Smooth muscle cell (in vitro differentiated cells): ENCODE measurements at regions not wholly inside any gene's neighbourhood (a gene's known extent, or its start where the extent isn't known, plus 50 kb on each side); places are given as distances from the start of the nearest gene placed in this dataset.

Experiments
- DNase-seq: peaks from one replicate; lab custom pipeline; 2025; ENCODE audit not compliant: unreplicated experiment; lab: John Stamatoyannopoulos, UW
- H2AFZ ChIP-seq: fragments of 200-600 bp; sonication (generic); 2 replicates; pipeline ENCODE4 v1.6.0; 2016; ENCODE audit warnings: antibody characterized with exemption, low read depth, mild to moderate bottlenecking
- H3F3A ChIP-seq: fragments of 200-600 bp; sonication (generic); 2 replicates; pipeline ENCODE4 v1.6.0; 2017; ENCODE audit warnings: antibody characterized with exemption, low read depth
- H3K27ac ChIP-seq: fragments of 200-600 bp; sonication (generic); 2 replicates; pipeline ENCODE4 v1.5.1; 2016; ENCODE audit warnings: low read depth, mild to moderate bottlenecking
- H3K27me3 ChIP-seq: fragments of 200-600 bp; sonication (generic); 2 replicates; pipeline ENCODE4 v1.6.1; 2016; ENCODE audit warnings: low read depth, mild to moderate bottlenecking
- H3K36me3 ChIP-seq: fragments of 200-600 bp; sonication (generic); 2 replicates; pipeline ENCODE4 v1.5.1; 2016; ENCODE audit warnings: low read depth
- H3K4me1 ChIP-seq: fragments of 200-600 bp; sonication (generic); 2 replicates; pipeline ENCODE4 v1.5.1; 2016; ENCODE audit warnings: low read depth
- H3K4me2 ChIP-seq: fragments of 200-600 bp; sonication (generic); 2 replicates; pipeline ENCODE4 v1.6.0; 2016; ENCODE audit warnings: mild to moderate bottlenecking
- H3K4me3 ChIP-seq: fragments of 200-600 bp; sonication (generic); 2 replicates; pipeline ENCODE4 v1.5.1; 2016; ENCODE audit warnings: mild to moderate bottlenecking
- H3K79me2 ChIP-seq: fragments of 200-600 bp; sonication (generic); 2 replicates; pipeline ENCODE4 v1.6.0; 2016; ENCODE audit warnings: low read depth, mild to moderate bottlenecking
- H3K9ac ChIP-seq: fragments of 200-600 bp; sonication (generic); 2 replicates; pipeline ENCODE4 v1.6.0; 2016; ENCODE audit warnings: low read depth
- H3K9me3 ChIP-seq: fragments of 200-600 bp; sonication (generic); replicated peaks from 2 replicates; pipeline ENCODE4 v1.5.1; 2016; ENCODE audit warnings: low read depth
- H4K20me1 ChIP-seq: fragments of 200-600 bp; sonication (generic); 2 replicates; pipeline ENCODE4 v1.6.0; 2016; ENCODE audit warnings: low read depth
- CTCF ChIP-seq: fragments of 200-600 bp; sonication (generic); IDR thresholded peaks from 2 replicates; pipeline ENCODE4 v1.5.1; 2017; ENCODE audit warnings: borderline replicate concordance, mild to moderate bottlenecking, antibody characterized with exemption; ENCODE audit not compliant: insufficient read depth, poor library complexity, severe bottlenecking
- WGBS: methylation state at CpG from one replicate; pipeline ENCODE4 v1.1.7; 2016; ENCODE audit warnings: low lambda C conversion rate; 5-methylcytosine and 5-hydroxymethylcytosine counted together

- Histone ChIP-seq H3F3A (no peaks in the 10 kb centered on the region), H3K79me2 (no peaks in the 10 kb centered on the region), H3K4me1 (no peaks in the 10 kb centered on the region), H3K36me3 (no peaks in the 10 kb centered on the region), H2AFZ (no peak overlapping the region), H3K27ac (no peak overlapping the region), H3K27me3 (peaks cover 29% of the 10 kb centered on the region), H3K4me3 (no peak overlapping the region), H4K20me1 (no peaks in the 10 kb centered on the region), H3K4me2 (no peak overlapping the region), H3K9ac (no peak overlapping the region), H3K9me3 (no peaks in the 10 kb centered on the region)
- 81% methylated on average over 13 of the region's 13 CpGs for WGBS
- TF ChIP-seq CTCF = no peak
- DNase-seq = no peak
Observed at GRCh38 chr1:30639881-30640452, 83.4 kb downstream of the MATN1 start.

GRCh38 chr1:30638811-30639210 lies 84.6 kb downstream of the MATN1 start:
- TF ChIP-seq CTCF = no peak
- H3K4me3 ChIP-seq = no peak overlapping the region
- no peak for DNase-seq
- H3K9ac ChIP-seq = no peak overlapping the region
- H3K79me2 ChIP-seq = no peaks in the 10 kb centered on the region
- H3K9me3 ChIP-seq = no peaks in the 10 kb centered on the region
- H2AFZ ChIP-seq = no peak overlapping the region
- WGBS = 89% methylated on average over 5 of the region's 5 CpGs
- H3F3A ChIP-seq = no peaks in the 10 kb centered on the region
- no peak overlapping the region for H3K4me2 ChIP-seq
- no peaks in the 10 kb centered on the region for H3K36me3 ChIP-seq
- H4K20me1 ChIP-seq = no peaks in the 10 kb centered on the region
- H3K27me3 ChIP-seq = peaks cover 22% of the 10 kb centered on the region
- H3K4me1 ChIP-seq = no peaks in the 10 kb centered on the region
- H3K27ac ChIP-seq = no peak overlapping the region

- H3K79me2 ChIP-seq = no peaks in the 10 kb centered on the region
- no peak overlapping the region for H3K4me3 ChIP-seq
- no peak overlapping the region for H2AFZ ChIP-seq
- H3K27ac ChIP-seq = no peak overlapping the region
- WGBS = 91% methylated on average over 4 of the region's 4 CpGs
- H3K9me3 ChIP-seq = no peaks in the 10 kb centered on the region
- no peak for DNase-seq
- H3K4me2 ChIP-seq = no peak overlapping the region
- H3K36me3 ChIP-seq = no peaks in the 10 kb centered on the region
- H3K27me3 ChIP-seq = peaks cover 15% of the 10 kb centered on the region
- TF ChIP-seq CTCF = no peak
- H4K20me1 ChIP-seq = no peaks in the 10 kb centered on the region
- no peak overlapping the region for H3K9ac ChIP-seq
- no peaks in the 10 kb centered on the region for H3K4me1 ChIP-seq
- H3F3A ChIP-seq = no peaks in the 10 kb centered on the region
Observed at GRCh38 chr1:30638086-30638485, 85.3 kb downstream of the MATN1 start.
